ENCODE measurements at regions not wholly inside any gene's neighbourhood (a gene's known extent, or its start where the extent isn't known, plus 50 kb on each side); places are given as distances from the start of the nearest gene placed in this dataset.
A peak's percentile ranks its signal among the peaks of the same experiment; 100 is the strongest.

- no peak for DNase-seq (ENCODE audit: extremely low read depth, low read depth, low spot score)
These were observed 114.3 kb upstream of the HS3ST1 start for GRCh38 chr4:11542952-11543351.

DNA sequence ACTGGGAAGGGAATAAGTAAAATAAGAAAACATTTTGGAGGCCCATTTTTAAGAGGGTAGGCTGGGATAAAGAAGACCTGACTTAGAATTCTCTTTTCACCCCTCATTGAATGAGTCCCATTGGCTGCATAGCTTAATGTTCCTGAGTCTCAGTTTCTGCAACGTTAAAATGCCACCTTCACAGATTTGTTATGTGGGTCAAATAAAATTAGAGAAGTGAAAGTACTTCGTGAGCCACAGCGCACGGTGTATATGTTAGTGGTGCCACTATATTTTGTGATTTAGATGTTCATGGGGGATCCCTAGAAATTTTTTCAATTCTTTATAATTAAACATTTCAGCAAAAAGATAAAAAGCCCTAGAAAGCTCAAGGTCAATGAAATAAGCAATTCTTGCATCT lies 109.2 kb upstream of the HS3ST1 start:
- DNase-seq (ENCODE audit: extremely low read depth, low read depth, low spot score): no peak

DNA sequence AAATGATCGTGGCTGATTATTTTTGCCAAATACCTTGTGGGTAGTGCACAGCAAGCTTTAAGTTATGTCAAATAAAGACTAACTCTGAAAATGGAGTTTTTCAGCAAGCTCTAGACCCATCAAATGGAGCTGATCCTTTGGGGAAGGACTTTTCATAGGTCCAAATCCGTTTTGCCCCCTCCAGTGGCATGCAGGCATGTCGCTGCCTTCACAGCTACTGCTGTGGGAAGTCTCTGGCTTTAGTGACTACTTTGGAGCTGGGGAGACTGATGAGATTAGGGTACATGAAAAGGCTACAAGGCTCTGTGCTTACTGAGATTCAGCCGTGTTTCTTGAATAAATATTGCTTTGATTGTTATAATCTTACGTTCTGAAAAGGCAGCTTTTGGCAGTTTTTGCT lies 106.6 kb upstream of the HS3ST1 start:
- DNase-seq (ENCODE audit: extremely low read depth, low read depth, low spot score): no peak

GRCh38 chr4:11534623-11535302 lies 106.1 kb upstream of the HS3ST1 start:
- no peak for DNase-seq (ENCODE audit: extremely low read depth, low read depth, low spot score)

DNA sequence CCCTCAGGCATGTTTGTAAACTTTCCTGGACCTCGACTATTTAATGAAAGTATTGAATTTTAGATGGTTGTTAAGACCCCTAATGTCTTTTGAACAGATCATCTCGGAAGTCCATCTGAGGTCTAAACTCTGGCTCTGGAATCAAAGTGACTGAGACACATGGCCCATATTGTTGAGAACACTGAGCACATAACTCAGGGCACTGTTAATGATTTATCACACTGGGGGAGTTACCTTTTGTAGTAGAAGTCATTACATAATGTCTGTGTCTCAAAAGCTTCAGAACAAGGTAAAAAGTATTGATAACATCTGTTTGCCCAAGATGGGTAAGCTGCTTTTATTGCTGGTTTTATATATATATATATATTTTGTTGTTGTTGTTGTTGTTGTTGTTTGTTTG lies 103.4 kb upstream of the HS3ST1 start:
- DNase-seq (ENCODE audit: extremely low read depth, low read depth, low spot score): no peak

DNA sequence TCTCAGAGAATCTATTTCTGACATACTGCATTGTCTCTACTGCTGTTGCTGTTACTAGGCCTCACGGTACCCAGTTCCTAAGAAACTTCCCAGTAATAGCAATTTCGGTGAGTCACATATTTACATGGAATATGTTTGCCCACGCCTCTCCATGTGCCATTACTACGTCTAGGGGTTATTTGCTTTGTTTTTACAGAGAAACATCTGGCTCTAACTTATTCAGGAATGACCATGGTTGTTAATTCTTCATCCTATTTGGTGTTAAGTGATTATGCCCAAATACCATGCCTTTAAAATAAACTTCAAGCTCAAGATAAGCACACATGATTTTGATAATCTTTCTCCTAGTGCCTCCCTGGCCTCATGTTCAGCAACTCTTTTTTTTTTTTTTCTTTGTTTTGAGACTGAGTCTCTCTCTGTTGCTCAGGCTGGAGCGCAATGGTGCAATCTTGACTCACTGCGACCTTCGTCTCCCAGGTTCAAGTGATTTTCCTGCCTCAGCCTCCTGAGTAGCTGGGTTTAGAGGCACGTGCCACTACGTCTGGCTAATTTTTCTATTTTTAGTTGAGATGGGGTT lies 101.0 kb upstream of the HS3ST1 start:
- peak; percentile 63 for DNase-seq (ENCODE audit: extremely low read depth, low read depth, low spot score)

- DNase-seq (ENCODE audit: extremely low read depth, low read depth, low spot score): no peak
These were observed 96.4 kb upstream of the HS3ST1 start for GRCh38 chr4:11525085-11525484.

- no peak for DNase-seq (ENCODE audit: extremely low read depth, low read depth, low spot score)
These were observed 90.1 kb upstream of the HS3ST1 start for GRCh38 chr4:11518754-11519153.

DNA sequence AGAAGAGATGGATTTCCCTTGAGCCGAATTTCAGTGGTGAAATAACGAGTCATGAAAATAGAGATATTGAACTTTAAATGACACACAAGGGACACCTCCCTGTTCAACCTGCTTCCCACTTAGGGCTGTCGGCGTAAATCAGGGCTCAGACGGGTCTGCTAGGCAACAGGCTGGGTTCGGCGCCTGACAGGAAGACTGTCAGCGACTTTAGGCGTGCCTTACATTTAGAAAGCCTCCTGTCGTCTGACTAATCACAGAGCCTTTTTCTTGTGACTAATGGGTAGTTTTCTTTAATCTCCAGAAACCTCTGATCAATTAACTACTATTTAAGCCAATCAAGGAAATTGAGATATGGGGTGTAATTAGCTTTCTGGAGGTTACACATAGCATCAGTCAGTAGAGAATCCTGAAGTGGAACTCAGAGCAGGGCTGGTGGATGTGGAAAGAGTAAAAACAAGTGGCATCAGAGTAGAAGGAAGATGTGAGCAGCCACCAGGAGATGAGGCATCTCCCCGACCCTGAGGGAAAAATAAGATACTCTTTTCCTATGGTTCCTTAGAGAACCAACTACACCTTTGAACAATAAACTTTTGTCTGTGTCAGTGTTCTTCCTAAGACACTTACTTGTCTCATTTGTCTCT lies 86.2 kb upstream of the HS3ST1 start:
- DNase-seq (ENCODE audit: extremely low read depth, low read depth, low spot score): no peak

GRCh38 chr4:11514003-11514402 lies 85.3 kb upstream of the HS3ST1 start:
- no peak for DNase-seq (ENCODE audit: extremely low read depth, low read depth, low spot score)

DNA sequence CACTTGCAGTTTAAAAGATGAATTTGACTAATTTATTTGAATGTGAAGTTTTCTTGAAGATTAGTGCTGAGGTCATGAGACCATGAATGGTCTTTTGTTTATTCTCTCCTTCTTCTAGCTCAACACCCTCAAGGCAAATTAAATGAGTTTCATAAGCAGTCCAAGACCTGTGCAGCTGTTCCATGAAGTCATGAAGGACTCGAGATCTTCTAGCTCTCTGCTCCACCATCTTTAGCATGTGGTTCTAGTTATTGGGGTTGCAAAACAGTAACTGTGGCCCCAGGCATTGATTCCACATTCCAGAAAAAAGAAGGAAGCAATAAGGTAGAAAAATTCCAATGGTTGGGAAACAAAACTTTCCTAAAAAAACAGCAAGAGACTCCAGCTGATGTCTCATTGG lies 84.2 kb upstream of the HS3ST1 start:
- DNase-seq (ENCODE audit: extremely low read depth, low read depth, low spot score): no peak

DNA sequence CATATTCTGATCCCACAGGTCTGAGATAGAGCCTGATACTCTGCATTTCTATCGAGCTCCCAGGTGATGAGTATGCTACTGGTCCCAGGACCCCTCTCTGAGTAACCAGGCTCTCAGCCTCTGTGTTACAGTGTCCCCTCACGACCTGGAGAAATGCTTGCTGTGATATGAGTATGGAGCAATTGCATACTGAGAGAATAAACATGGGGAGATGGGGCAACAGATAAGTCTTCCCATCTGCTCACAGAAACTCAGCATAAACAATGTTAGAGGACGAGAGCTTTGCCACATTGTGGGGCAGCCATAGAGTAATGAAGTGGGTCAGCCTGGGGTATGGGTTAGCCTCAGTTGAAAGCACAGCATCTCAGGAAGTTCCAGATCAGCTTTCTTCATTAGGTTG lies 82.6 kb upstream of the HS3ST1 start:
- no peak for DNase-seq (ENCODE audit: extremely low read depth, low read depth, low spot score)

- DNase-seq (ENCODE audit: extremely low read depth, low read depth, low spot score): peak; percentile 31
These were observed 79.2 kb upstream of the HS3ST1 start for GRCh38 chr4:11507920-11508319.

GRCh38 chr4:11506194-11506593 lies 77.5 kb upstream of the HS3ST1 start:
- no peak for DNase-seq (ENCODE audit: extremely low read depth, low read depth, low spot score)

DNA sequence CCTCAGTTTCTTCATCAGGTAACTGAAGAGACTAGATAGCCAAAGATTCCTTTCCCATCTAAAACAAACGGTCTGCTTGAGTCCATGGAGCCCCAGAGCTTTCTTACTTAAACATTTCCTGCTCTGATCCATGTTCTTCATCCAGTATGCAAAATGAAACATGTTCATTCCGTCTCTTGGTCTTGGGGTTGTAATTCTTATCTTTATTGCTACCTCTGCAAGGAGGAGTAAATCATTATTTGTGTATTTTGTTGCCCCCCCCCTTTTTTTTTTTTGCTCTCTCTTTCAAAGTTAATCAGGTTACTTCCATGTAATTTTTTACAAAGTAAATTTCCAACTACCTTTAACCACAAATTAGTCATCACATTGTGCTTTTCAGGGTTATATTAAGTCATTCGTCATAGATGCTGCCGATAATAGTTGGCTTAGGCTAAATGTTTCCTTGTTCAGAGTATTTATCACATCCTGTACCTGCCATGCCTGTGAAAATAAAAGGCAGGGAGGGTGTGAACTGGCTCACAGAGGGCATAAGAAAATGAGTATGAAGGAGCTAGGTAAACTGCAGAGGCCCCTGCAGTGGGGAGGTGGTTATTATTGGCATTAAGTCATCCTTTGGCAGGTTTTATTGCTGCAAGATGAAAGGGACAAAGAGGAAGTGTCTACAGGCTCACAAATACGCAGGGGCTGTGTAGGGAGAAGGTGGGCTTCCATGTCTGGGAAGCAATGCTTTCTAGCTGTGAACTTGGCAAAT lies 76.7 kb upstream of the HS3ST1 start:
- peak; percentile 82 for DNase-seq (ENCODE audit: extremely low read depth, low read depth, low spot score)

- DNase-seq (ENCODE audit: extremely low read depth, low read depth, low spot score): no peak
These were observed 74.5 kb upstream of the HS3ST1 start for GRCh38 chr4:11503166-11503565.

GRCh38 chr4:11497972-11498371 lies 69.3 kb upstream of the HS3ST1 start:
- DNase-seq (ENCODE audit: extremely low read depth, low read depth, low spot score): no peak

- no peak for DNase-seq (ENCODE audit: extremely low read depth, low read depth, low spot score)
These were observed 68.6 kb upstream of the HS3ST1 start for GRCh38 chr4:11497212-11497806.

- no peak for DNase-seq (ENCODE audit: extremely low read depth, low read depth, low spot score)
These were observed 67.7 kb upstream of the HS3ST1 start for GRCh38 chr4:11496351-11496829.

- DNase-seq (ENCODE audit: extremely low read depth, low read depth, low spot score): no peak
These were observed 67.1 kb upstream of the HS3ST1 start for GRCh38 chr4:11495818-11496217.

GRCh38 chr4:11495291-11495690 lies 66.6 kb upstream of the HS3ST1 start:
- no peak for DNase-seq (ENCODE audit: extremely low read depth, low read depth, low spot score)
